GM12865 (cell line): ENCODE measurements at regions not wholly inside any gene's neighbourhood (a gene's known extent, or its start where the extent isn't known, plus 50 kb on each side); places are given as distances from the start of the nearest gene placed in this dataset.

Experiments
- DNase-seq: peaks from one replicate; pipeline ENCODE4 v3.0.0; 2010; ENCODE audit warnings: low read depth
- H3K4me3 ChIP-seq: 2 replicates; pipeline ENCODE4 v1.5.1; 2011; ENCODE audit warnings: mild to moderate bottlenecking, low read depth, low read length, control low read depth
- CTCF ChIP-seq: IDR thresholded peaks from 2 replicates; pipeline ENCODE4 v1.5.1; 2011; ENCODE audit warnings: low read length, control low read depth, low read depth, inconsistent platforms; ENCODE audit not compliant: insufficient read depth; ENCODE audit errors: missing control alignments

- no peak for TF ChIP-seq CTCF
- DNase-seq: no peak
- H3K4me3 ChIP-seq: no peak overlapping the region
These were observed 248.7 kb downstream of the TUSC7 start for GRCh38 chr3:116958291-116958690.

GRCh38 chr3:116961106-116961505 lies 251.5 kb downstream of the TUSC7 start:
- no peak for TF ChIP-seq CTCF
- DNase-seq: no peak

GRCh38 chr3:116963802-116964201 lies 254.2 kb downstream of the TUSC7 start:
- no peak overlapping the region for H3K4me3 ChIP-seq
- DNase-seq: no peak
- no peak for TF ChIP-seq CTCF

More at GRCh38 chr3:116961106-116961505, 251.5 kb downstream of the TUSC7 start:
- H3K4me3 ChIP-seq: no peak overlapping the region

GRCh38 chr3:116966649-116967048 lies 257.1 kb downstream of the TUSC7 start:
- DNase-seq: no peak
- no peak overlapping the region for H3K4me3 ChIP-seq
- no peak for TF ChIP-seq CTCF

- H3K4me3 ChIP-seq: no peak overlapping the region
- TF ChIP-seq CTCF: no peak
- no peak for DNase-seq
These were observed 259.6 kb downstream of the TUSC7 start for GRCh38 chr3:116969135-116969534.

GRCh38 chr3:116969646-116970045 lies 260.1 kb downstream of the TUSC7 start:
- no peak for TF ChIP-seq CTCF
- no peak overlapping the region for H3K4me3 ChIP-seq
- DNase-seq: no peak

GRCh38 chr3:116971531-116971930 lies 262.0 kb downstream of the TUSC7 start:
- DNase-seq: no peak
- no peak for TF ChIP-seq CTCF
- no peak overlapping the region for H3K4me3 ChIP-seq
